Frontal cortex (tissue), 3 donors: ENCODE measurements at regions not wholly inside any gene's neighbourhood (a gene's known extent, or its start where the extent isn't known, plus 50 kb on each side); places are given as distances from the start of the nearest gene placed in this dataset.
"Not testable (repeated sequence)": the region's sequence is repeated elsewhere in the genome, so short reads cannot be mapped to it uniquely, and the experiment has no call there.

ENCODE experiments used
- DNase-seq, 2 donors: peaks; one replicate each; pipeline ENCODE4 v3.0.0; 2012; ENCODE audit warnings: low spot score in 2 of 2
- FAIRE-seq: peaks from 2 replicates; lab custom pipeline; 2012; peaks lifted over from hg19 to GRCh38; lab: Jason Lieb, UNC
- donor health status: control.
- donor health status: control.
- donor health status: control.

DNA sequence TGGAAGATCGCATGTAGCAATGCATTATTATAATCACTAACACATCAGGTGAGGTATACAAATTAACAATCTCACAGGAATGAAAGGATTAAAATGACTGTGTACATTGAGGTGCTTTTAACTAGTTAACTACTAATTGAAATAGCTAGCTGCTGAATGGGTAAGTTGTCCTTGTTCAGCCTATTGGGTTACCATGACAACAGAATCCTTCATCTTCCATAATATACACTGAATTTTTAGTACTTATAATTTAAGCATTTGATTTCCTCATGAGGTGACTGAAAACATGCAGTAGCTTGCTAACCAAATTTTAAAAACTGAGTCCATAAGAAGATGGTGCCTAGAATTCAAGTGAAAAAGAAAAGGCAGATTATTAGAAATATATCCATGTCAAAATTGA lies 347.9 kb downstream of the FAT3 start:
- FAIRE-seq, result no peak
- DNase-seq, result no peak

- DNase-seq (no peak), FAIRE-seq (no peak)
Measured at GRCh38 chr11:92576315-92576714, 351.7 kb downstream of the FAT3 start.

GRCh38 chr11:92580908-92581307 lies 356.3 kb downstream of the FAT3 start:
- DNase-seq (no peak), FAIRE-seq (no peak)

DNA sequence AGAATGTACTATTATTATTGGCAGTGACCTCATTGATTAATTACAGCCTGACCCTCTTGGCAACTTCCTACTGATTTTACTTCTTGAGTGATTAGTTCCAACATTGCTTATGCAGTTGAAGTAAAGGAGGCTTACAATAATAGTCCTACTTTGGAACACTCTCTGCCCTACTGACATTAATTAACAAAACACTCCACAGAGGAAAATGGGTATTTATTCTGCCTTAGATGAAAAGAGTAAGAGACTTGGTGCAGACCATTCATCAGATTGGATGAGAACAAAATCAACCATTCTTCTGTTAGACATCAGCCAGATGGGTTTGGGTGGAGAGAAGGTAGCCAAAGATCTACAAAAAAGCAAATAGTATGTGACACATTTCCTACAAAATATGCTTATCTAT lies 363.8 kb downstream of the FAT3 start:
- FAIRE-seq (no peak), DNase-seq (no peak)

- DNase-seq (no peak), FAIRE-seq (no peak)
Measured at GRCh38 chr11:92589512-92589911, 364.9 kb downstream of the FAT3 start.

DNA sequence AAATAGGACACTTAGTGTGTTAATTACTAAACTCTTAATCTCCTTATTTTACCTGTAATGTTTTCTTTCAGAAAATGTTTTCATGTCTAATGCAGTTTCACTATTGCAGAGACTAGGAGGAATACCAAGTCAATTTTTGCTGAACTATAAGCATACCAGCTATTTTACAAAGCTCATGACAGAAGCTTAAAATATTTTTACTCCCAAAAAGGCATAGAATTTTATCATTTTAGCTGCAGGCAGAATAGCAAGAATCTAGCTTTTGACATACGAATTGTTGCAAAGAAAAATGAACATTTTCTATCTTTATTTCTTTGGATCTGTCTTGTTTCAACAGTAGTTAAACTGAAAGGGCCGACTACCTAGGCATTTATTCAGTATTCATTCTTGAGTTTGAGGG lies 366.9 kb downstream of the FAT3 start:
- DNase-seq, result no peak
- FAIRE-seq, result no peak

DNA sequence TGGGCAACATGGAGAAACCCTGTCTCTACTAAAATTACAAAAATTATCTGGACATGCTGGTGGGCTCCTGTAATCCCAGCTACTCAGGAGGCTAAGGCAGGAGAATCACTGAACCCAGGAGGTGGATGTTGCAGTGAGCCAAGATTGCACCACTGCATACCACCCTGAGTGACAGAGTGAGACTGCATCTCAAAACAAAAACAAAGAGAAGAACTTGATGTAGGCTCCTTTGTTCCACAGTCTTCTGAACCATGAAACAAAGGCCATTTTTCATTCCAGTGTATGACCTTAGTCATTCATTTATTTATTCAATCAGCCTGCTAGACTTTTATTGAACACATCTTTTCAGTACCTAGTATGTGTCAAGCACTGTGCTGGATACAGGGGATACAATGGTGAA lies 369.6 kb downstream of the FAT3 start:
- DNase-seq (no peak), FAIRE-seq (no peak)

DNA sequence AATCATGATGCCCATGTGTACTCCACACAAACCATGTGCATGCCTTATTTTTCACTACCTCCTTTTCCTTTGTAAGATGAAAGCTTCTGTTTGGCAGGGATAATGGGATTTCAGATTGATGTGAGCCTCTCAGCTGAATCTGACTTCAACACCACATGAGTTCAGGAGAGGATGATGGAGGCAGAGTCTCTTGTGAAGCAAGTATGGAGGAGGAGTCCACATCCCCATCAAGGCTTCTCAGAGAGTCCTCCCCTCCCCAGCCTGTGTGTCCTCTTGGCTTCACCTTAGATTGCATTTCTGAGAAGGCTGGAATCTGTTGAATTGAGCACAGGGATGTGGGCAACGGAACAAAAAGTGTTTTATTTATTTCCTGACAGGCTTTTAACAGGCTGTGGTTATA lies 370.4 kb downstream of the FAT3 start:
- FAIRE-seq (no peak), DNase-seq (no peak)

DNA sequence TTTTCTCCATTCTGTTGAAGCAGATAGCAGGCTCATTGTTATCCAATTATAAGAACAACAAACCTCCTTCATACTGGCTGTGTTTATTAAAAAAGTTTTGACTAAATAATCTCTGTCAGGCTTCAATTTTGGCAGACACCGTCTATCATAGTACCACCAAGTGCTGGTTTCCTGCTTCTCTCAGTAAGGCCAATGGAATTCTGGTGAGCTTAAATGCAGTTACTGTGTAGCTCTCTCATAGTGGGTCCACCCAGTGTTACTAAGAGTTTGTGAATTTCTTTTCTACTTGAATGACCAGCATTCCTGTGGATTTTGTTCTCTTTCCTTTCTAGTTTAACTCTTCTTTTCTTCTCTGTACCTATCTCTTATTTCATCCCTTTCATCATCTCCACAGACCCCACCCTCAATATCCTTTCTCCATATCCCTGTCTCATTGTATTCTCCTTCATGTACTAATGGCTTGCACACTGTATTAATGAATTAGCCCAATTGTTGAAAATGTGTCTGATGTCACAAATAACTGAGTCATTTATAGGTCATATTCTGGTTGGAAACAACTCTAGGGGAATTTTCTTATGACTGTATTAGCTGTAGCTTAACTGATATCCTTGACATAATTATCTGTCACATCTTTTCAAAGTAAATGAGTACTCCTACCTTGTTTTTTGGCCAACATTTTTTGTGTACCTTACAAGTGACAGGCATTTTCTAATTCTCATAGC lies 372.1 kb downstream of the FAT3 start:
- DNase-seq (no peak), FAIRE-seq (no peak)

- FAIRE-seq (no peak), DNase-seq (no peak)
Measured at GRCh38 chr11:92601048-92601447, 368.4 kb upstream of the MTNR1B start.

- FAIRE-seq (no peak), DNase-seq (no peak)
Measured at GRCh38 chr11:92605667-92606066, 363.8 kb upstream of the MTNR1B start.

DNA sequence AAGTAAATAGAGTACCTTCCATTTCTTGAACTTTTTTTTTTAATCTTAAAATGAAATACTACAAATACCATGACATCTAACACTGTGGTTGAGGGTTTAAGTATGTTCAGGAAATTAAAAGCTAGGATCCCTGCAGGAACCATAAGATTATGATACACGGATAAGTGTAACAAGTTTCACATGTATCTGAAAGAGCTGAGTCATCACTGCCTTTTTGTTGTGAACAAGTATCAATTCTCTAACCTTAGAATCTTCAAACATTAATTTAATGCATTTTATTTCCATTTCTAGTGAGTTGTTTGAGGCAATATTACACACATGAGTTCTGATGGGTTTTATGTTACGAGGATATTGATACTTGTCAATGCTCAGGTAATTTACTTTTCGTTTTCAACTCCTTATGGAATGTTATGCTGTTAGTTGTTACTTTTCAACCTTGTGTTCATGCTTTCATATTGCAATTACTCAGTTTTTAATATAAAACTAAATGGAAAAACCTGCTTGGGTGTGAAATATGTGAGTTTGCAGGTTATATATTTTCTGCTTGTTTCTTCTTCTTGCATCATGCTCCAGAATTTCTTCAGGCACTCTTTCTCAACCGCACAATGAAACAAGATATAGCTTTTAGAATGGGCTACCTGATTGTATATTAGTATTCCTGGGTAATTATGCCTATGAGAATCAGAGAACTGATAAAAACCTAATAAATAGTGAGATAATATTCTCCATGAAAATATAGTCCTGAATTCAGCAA lies 361.3 kb upstream of the MTNR1B start:
- no peak for FAIRE-seq

DNA sequence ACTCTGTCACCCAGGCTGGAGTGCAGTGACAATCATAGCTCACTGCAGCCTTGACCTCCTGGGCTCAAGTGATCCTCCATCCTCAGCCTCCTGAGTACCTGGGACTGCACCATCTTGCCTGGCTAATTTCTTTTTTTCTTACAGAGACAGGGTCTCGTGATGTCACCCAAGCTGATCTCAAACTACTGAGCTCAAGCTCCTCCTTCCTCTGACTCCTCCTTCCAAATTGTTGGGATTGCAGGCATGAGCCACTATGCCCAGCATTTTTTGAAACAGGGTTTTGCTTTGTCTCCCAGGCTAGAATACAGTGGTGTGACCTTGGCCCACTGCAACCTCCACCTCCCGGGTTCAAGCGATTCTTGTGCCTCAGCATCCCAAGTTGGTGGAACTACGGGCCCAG lies 358.3 kb upstream of the MTNR1B start:
- FAIRE-seq, result no peak
- DNase-seq, result no peak

More for the DNA sequence above, 361.3 kb upstream of the MTNR1B start:
- DNase-seq, result no peak

DNA sequence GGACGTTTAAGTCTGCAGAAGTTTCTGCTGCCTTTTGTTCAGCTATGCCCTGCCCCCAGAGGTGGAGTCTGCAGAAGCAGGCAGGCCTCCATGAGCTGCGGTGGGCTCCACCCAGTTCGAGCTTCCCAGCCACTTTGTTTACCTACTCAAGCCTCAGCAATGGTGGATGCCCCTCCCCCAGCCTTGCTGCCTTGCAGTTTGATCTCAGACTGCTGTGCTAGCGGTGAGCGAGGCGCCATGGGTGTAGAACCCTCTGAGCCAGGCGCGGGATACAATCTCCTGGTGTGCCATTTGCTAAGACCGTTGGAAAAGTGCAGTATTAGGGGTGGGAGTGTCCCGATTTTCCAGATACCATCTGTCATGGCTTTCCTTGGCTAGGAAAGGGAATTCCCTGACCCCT lies 351.4 kb upstream of the MTNR1B start:
- DNase-seq, FAIRE-seq: not testable (repeated sequence)

GRCh38 chr11:92623055-92623454 lies 346.4 kb upstream of the MTNR1B start:
- DNase-seq (no peak), FAIRE-seq (no peak)

DNA sequence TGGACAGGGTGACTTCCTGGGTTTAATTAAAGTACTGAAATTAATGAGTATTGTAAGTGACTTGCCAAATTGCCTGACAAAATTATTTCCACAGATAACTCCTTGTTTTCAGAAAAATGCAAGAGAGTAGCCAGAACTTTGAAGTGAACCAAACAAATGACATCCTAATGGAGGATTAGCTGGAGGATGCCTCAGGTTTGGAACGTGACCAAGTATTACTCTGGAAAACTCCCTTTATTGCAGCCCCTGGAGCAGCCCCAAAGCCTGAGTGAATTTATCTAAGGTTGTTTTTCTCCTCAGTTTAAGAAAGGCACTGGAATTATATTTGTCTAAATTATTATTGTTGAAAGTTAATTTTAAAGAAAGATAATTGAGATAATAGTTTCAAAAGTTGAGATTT lies 343.6 kb upstream of the MTNR1B start:
- FAIRE-seq, result no peak
- no peak for DNase-seq

GRCh38 chr11:92626624-92627023 lies 342.8 kb upstream of the MTNR1B start:
- FAIRE-seq, result no peak
- no peak for DNase-seq

DNA sequence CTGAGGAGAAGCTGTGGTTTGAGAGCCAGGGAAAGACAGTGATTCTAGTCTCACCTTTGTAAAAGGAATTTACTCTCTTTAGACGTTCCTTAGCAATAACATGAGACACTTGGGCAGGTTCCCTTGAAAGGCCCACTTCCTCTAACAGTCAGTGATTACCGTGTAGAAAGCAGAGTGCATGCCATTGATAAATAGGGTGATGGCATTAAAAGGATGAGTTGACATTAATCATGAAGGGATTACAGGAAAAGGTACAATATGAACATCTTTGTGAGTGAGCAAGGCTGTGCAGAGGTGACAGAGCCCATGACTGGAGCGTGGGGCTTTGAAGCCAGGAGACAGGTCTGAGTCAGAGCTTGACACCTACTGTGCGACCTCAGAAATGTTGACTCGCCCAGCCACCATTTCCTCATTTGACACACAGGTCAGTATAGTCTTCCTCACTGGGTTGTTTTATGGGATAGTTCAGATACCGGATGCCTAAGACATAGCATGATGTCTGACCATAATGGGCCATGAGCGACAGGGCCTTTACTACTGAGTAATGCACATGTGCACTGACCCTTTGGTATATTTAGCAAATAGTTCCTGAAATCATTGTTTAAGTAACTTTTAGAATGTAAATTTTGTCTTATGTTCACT lies 341.7 kb upstream of the MTNR1B start:
- DNase-seq (no peak), FAIRE-seq (no peak)

DNA sequence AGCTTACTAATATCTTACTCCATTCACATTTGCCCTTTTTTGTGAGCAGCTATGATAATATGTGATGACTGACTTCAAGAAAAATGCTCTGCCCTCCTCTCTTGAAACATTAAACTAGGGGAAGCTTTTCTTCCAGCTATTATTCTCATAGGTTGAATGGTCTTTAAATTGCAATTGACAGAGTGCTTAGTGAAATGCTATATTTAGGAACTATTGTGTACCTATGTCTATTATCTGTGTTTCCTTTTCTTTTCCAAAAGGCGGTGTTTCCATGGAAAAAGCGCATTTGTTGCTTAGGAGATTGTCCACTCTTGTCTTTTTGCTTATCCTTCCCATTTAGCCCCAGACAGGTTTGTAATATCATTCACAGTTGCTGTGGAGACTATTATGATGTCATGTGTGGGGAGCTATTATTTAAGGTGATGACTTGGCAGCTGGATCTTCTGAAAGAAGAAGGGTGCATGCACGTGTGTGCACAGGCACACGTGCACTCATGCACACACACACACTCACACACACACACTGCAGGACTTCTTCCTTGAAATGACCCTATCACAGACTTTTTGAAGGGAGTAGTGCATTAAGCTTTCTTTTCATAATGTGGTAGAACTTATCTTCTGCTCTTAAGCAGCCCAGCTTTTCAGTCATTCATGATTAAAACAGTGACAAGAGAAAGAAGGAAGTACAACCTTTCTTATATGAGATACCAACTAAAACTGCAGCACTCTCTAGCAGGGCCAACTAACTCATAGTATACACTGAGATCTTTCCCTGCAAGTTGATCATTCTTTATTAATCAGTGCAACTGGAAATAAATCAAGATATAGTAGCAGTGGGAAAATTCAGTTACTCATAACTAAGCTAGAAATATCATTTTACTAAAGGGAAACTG lies 340.8 kb upstream of the MTNR1B start:
- FAIRE-seq (no peak), DNase-seq (no peak)

DNA sequence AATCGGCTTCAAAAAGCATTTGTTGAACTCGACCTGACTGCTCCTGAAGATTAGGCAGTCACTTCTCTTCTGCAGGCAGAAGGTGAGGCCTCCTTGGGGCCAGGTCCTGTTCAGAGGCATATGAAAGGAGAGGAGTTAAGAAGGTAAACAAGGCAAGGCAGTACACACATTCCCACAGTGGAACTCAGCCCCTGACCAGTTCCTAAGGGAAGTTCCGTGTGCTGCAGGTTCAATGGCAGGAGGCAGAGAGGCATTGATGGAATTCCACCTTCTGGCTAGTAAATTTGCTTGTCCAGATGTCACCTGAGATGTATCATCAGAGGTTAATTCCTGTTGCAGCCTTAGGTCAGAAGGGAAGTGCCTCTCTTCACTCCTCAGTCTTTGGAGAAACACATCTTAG lies 337.0 kb upstream of the MTNR1B start:
- DNase-seq, result no peak
- FAIRE-seq, result no peak
